Suprapubic skin (tissue), 3 donors: ENCODE measurements at regions not wholly inside any gene's neighbourhood (a gene's known extent, or its start where the extent isn't known, plus 50 kb on each side); places are given as distances from the start of the nearest gene placed in this dataset.

ENCODE experiments used
- CTCF ChIP-seq, 2 donors: fragments of 200-600 bp in 1 of 2; fragments of 450-650 bp in 1 of 2; sonication (generic) in 1 of 2; IDR thresholded peaks; one replicate each; pipeline ENCODE4 v1.5.1; 2016 to 2019; ENCODE audit warnings: antibody characterized with exemption in 2 of 2, mild to moderate bottlenecking in 1 of 2, moderate library complexity in 1 of 2
- POLR2AphosphoS5 ChIP-seq, 3 donors: sonication (generic); formaldehyde crosslinking; IDR thresholded peaks; one replicate each; pipeline ENCODE4 v1.6.1; 2017; ENCODE audit warnings: antibody characterized with exemption in 3 of 3

GRCh38 chr9:81397481-81398381, 291.6 kb downstream of the TLE1 start:
- TF ChIP-seq POLR2AphosphoS5 (IDR thresholded peaks at IDR 0.05) (no peak), CTCF (IDR thresholded peaks at IDR 0.05) (no peak)
